PC-3 (cell line): ENCODE measurements at regions not wholly inside any gene's neighbourhood (a gene's known extent, or its start where the extent isn't known, plus 50 kb on each side); places are given as distances from the start of the nearest gene placed in this dataset.
"Not testable (repeated sequence)": the region's sequence is repeated elsewhere in the genome, so short reads cannot be mapped to it uniquely, and the experiment has no call there.

Experiments
- EZH2 ChIP-seq: fragments of 300-600 bp; sonication (generic); IDR thresholded peaks from one replicate; pipeline ENCODE4 v1.6.1; 2017; ENCODE audit warnings: antibody characterized with exemption, mild to moderate bottlenecking, low read length; ENCODE audit not compliant: unreplicated experiment
- EZH2phosphoT487 ChIP-seq: fragments of 300-600 bp; sonication (generic); IDR thresholded peaks from 2 replicates; pipeline ENCODE4 v1.6.1; 2018; ENCODE audit warnings: mild to moderate bottlenecking, antibody characterized with exemption, low read length, borderline replicate concordance
- TF ChIP-seq, protein P1 (sequence below): fragments of 300-600 bp; sonication (generic); conservative IDR thresholded peaks from 2 replicates; pipeline ENCODE4 v1.5.1; 2017; ENCODE audit warnings: antibody characterized with exemption, low read depth, mild to moderate bottlenecking, low read length

DNA sequence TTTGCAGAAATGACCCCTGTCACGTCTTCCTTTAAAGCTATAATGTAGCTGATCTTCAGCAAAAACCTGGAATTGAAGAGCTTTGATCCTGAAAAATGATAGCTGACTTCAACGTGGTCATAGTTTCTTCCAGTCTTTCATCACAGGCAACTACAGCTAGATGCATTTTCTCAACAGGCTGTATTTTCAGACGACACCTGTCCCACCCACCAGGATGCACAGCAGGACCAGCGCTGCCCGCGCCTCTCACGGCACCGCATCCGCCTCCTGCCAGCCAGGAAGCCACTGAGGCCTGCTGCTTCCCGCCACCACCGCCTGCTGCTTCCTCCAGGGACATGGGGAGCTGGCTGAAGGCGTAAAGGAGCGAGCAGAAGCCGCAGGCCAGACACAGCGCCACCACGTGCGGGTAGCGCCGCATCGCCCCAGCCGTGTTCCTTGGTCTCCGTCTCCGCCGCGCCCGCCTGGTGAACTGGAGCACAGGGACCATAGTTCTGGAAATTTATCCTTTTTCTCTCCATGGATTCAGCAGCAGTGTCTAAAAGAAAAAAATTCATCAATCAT lies 215.7 kb downstream of the POTED start:
- TF ChIP-seq, protein P1, sequence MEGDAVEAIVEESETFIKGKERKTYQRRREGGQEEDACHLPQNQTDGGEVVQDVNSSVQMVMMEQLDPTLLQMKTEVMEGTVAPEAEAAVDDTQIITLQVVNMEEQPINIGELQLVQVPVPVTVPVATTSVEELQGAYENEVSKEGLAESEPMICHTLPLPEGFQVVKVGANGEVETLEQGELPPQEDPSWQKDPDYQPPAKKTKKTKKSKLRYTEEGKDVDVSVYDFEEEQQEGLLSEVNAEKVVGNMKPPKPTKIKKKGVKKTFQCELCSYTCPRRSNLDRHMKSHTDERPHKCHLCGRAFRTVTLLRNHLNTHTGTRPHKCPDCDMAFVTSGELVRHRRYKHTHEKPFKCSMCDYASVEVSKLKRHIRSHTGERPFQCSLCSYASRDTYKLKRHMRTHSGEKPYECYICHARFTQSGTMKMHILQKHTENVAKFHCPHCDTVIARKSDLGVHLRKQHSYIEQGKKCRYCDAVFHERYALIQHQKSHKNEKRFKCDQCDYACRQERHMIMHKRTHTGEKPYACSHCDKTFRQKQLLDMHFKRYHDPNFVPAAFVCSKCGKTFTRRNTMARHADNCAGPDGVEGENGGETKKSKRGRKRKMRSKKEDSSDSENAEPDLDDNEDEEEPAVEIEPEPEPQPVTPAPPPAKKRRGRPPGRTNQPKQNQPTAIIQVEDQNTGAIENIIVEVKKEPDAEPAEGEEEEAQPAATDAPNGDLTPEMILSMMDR: not testable (repeated sequence)
- TF ChIP-seq EZH2phosphoT487, EZH2: not testable (repeated sequence)
